Upper lobe of left lung (tissue), 4 donors: ENCODE measurements at regions not wholly inside any gene's neighbourhood (a gene's known extent, or its start where the extent isn't known, plus 50 kb on each side); places are given as distances from the start of the nearest gene placed in this dataset.

Source experiments
- EP300 ChIP-seq, 4 donors: sonication (generic); formaldehyde crosslinking; IDR thresholded peaks; one replicate each; pipeline ENCODE4 v1.5.1; 2017; ENCODE audit warnings: antibody characterized with exemption in 4 of 4, control low read depth in 2 of 4
- POLR2A ChIP-seq, 4 donors: fragments of 450-650 bp; IDR thresholded peaks; one replicate each; pipeline ENCODE4 v1.5.1; 2016 to 2017; ENCODE audit warnings: antibody characterized with exemption in 4 of 4, mild to moderate bottlenecking in 2 of 4
- POLR2AphosphoS5 ChIP-seq, 2 donors: sonication (generic); formaldehyde crosslinking; IDR thresholded peaks; one replicate each; pipeline ENCODE4 v1.5.1; 2017; ENCODE audit warnings: antibody characterized with exemption in 2 of 2
- TF ChIP-seq, protein P1 (sequence below), 6 experiments: fragments of 450-650 bp in 4 of 6; fragments of 200-600 bp in 2 of 6; sonication (generic) in 2 of 6; IDR thresholded peaks; one replicate each; pipeline ENCODE4 v1.5.1; 2016 to 2019; ENCODE audit warnings: antibody characterized with exemption in 6 of 6

DNA sequence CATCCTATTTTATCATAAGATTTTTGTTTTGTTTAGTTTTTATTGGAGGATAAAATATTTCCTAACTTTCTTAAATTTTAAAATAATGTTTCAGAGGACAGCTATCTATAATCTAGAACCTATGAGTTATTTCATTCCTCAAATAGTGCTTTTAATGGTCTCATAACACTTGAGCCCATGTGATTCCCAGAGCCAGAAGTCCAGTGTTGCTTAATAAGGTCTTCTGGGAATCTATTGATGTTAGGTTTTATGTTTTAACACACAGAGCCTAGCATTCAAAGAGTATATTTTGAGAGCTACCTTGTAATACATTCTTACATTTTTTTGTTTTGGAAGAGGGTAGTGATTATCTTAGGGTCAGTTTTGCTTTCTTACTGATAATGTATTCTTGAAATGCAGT is 200.2 kb downstream of the CENPW start:
- TF ChIP-seq, protein P1, sequence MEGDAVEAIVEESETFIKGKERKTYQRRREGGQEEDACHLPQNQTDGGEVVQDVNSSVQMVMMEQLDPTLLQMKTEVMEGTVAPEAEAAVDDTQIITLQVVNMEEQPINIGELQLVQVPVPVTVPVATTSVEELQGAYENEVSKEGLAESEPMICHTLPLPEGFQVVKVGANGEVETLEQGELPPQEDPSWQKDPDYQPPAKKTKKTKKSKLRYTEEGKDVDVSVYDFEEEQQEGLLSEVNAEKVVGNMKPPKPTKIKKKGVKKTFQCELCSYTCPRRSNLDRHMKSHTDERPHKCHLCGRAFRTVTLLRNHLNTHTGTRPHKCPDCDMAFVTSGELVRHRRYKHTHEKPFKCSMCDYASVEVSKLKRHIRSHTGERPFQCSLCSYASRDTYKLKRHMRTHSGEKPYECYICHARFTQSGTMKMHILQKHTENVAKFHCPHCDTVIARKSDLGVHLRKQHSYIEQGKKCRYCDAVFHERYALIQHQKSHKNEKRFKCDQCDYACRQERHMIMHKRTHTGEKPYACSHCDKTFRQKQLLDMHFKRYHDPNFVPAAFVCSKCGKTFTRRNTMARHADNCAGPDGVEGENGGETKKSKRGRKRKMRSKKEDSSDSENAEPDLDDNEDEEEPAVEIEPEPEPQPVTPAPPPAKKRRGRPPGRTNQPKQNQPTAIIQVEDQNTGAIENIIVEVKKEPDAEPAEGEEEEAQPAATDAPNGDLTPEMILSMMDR (IDR thresholded peaks at IDR 0.05) = no peak
- TF ChIP-seq POLR2AphosphoS5 (IDR thresholded peaks at IDR 0.05) = no peak
- no peak for TF ChIP-seq EP300 (IDR thresholded peaks at IDR 0.05)
- no peak for TF ChIP-seq POLR2A (IDR thresholded peaks at IDR 0.05)
